Epidermal melanocyte (primary cell): ENCODE measurements at regions not wholly inside any gene's neighbourhood (a gene's known extent, or its start where the extent isn't known, plus 50 kb on each side); places are given as distances from the start of the nearest gene placed in this dataset.
A peak's percentile ranks its signal among the peaks of the same experiment; 100 is the strongest.

Source experiments
- DNase-seq: peaks from one replicate; pipeline ENCODE4 v3.0.0; 2011; ENCODE audit warnings: low spot score; ENCODE audit not compliant: insufficient read length

DNA sequence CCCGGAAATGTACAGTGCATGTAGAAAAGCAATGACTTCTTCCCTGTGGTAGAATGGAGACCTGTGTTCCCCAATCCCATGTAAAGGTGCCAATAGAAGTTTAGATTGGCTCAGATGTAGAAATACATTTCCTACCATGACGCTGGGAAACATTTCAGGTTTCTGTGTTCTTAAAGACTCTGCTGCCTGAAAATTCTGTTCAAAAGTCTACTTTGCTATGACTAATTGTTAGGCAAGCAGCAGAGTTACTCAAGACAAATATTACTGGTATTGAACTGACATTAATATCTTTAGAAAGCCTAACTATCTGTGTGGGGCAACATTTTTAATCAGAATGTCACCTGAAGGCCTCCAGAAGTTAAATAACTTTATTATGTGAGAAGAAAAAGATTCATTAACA is 75.5 kb upstream of the ELL2 start:
- no peak for DNase-seq

DNA sequence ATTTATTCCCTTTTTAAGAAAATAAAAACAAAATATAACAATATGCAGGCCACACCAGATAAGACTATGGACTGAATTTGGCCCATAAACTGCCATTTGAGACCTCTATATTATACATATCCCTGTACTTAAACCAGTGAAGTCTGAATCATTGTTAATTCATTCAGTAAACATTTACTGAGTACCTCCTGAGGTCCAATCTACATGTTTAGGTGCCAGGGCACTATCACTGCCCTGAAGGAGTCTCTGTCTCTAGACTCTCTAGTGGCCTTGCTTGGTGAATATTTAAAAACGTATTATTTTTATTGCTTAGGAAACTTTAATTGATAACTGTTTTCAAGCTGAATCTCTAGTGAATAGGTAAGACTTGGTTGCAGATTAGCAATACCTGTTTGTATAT is 74.7 kb upstream of the ELL2 start:
- no peak for DNase-seq

DNA sequence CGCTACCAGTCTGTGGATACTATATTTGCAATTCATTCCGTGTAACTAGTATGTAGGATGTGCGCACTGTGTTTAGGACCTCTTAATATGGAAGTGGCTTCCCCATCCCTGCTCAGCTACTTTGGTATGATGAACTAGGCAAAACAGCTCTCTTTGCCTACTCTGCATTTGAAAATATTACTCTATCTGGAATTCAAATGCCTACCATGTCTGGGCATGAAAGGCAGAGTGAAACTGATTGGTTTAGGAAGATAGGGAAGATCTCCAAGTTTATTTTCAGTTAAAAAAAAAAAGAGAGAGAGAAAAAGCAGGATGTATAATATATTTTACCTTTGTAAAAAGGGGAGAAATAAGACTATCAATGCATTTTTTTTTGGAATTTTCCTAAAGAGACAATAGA is 74.1 kb upstream of the ELL2 start:
- no peak for DNase-seq

DNA sequence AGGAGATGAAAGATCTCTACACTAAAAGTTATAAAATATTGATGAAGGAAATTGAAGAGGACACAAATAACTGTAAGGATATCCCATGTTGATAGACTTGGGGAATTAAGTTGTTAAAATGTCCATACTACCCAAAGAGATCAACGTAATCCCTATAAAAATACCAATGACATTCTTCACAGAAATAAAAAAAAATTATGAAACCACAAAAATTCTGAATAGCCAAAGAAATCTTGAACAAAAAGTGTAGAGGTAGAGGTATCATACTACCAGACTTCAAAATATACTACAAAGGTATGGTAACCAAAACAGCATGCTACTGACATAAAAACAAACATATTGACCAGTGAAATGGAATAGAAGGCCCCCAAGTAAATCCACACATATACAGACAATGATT is 71.5 kb upstream of the ELL2 start:
- no peak for DNase-seq

DNA sequence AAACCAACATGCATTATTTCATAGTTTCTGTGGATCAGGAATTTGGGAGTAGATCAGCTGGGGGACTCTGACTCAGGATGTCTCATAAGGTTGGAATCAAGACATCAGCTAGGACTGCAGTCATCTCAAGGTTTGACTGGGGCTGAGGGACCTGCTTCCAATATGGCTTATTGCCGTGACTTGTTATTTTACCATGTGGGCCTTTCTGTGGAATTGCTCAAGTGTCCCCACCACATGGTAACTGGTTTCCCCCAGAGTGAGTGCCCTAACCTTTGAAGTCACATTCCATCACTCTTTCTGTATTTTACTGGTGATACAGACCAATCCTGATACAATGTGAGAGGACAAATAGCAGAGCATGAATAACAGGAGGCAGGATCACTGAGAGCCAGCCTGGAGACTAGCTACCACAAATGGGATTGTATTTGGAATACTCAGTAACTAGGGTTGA is 70.2 kb upstream of the ELL2 start:
- no peak for DNase-seq

DNA sequence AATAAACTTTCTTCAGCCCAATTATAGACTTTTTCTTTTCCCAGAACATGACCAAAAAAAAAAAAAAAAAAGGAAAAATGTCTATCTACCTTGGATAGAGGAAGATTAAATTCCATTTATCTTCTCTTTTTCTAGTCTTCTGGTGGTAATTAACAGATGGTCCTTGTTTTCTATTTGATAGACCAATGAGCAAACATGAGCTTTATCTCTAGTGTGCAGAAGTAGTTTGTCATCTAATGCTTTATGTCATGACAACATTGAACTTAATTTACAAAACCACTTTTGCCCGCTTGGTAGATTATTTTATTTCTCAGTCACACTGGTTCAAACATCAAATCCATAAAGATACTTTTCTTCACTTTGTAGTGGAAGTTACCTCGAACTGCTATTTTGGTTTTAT is 69.5 kb upstream of the ELL2 start:
- no peak for DNase-seq

DNA sequence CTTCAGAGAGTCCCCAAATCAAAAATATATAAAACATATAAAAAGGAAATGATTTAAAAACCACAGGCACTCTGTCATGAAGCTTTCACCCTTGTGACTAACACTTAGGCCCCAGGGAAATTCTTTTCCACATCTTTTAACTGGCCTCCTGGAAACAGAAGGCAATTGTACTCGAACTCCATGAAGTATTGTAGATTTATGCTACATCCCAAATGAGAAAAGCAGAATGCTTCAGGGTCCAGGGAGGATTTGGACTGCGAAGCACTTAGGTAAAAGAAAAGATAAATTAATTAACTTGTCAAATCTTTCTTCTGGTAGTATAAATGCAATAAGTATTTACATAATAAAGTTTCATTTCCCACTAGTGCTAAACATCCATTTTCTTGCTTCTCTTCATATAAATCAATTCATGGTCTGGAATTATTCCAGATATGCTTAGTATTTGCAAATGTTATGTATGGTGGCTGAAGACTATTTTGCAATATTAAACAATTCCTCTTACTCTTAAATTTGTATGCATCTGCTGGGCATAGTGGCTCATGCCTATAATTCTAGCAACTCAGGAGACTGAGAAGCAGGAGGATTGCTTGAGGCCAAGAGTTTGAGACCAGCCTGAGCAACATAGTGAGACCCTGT is 64.9 kb upstream of the ELL2 start:
- DNase-seq = peak; percentile 67

DNA sequence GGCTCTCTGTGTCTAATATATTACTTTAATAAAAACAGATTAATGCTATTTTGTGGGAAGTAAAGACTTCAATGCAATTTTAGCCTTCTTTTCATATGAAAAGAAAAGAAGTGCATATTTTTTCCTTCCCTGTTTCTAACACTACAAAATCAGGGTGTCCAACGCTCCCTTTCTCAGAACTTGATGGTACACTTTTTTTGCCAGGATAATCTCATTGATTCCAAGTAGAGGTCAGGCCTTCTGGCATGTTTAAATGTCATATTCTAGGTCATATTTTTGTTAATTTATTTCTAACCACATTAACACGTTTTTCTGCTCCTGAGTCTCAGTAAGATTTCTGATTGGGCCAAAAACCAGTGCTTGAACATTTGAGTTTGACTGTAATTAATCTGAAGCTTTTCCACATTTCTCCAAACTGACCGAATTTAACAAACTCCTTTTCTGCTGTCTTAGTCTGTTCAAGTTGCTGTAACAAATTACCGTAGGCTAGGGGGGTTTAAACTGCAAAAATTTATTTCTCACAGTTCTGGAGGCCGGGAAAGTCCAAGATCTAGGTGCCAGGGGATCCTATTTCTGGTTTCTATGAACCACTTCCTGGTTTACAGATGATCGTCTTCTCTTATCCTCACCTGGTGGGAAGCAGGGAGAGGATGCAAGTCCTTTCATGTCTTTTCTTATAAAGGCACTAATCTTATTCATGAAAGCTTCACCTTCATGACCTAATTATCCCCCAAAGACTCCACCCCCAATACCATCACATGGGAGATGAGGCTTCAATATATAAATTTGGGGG is 63.2 kb upstream of the ELL2 start:
- no peak for DNase-seq

DNA sequence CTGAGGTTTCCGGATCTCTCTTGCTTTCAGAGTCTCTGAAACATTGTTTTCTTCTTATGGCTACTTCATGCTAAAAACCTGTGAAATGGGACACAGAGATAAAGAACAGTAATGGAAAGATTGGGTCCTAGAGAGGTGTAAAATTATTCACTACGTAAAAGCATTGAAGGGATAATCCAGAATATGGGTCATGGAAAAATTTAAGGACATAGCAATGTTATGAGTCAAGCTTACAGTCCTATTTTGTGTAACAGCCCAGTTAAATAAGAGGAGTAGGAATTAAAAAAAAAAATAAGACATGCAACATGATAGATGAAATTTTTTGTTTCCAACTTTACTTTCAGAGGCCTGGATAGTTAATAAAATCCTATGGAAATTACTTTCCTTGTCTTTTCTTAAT is 61.9 kb upstream of the ELL2 start:
- DNase-seq = no peak

DNA sequence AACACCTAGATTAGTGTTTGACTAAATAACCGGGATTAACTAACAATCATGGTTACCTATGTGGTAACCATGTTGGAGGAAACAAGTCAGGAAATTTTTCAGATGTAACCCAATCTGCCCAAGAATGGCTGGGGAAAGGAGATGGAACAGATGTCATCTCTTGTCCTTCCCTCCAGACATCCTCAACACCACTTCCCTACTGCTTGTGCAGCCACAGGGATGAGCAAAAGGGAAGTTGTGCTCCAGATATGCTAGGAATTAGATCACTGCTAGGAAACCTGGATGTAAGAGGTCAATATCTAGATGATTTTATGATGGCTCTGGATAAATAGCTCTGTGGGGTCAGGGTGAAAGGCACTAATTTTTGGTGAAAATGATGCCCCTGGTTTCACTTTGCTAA is 61.3 kb upstream of the ELL2 start:
- no peak for DNase-seq

DNA sequence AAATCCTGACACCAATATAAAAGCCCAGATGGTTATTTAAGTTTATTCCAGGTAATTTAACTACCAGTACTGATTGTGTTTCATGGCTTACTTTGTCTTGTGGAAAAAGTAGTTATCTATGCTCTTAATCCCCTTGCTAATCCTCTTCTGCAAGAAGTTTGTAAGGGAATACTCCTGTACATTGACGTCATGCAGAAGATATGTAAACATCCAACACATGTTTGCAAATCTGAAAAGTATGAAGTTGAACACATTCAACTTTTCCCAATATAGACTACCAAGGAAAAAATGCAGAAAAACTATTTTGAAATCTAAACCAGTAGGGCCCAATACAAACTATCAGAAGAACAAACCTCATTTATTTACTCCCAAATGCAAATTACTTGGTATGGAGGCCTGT is 56.3 kb upstream of the ELL2 start:
- no peak for DNase-seq

DNA sequence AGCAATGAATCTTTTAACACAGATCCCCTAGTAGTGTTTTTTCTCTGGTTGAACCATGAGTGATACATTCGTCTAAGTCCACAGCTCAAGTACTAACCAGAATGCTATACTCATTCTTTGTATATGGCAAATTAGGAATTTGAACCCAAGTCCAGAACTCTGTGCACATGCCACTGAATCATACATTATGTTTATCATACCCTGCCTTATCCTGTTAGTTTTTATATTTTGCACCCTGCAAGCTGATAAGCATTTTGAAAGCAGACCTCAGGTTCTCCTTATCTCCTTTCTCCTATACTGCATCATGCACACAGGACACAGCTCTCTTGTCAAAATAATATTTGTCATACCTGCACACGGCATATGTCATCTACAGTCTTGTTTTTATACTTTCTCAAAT is 54.6 kb upstream of the ELL2 start:
- no peak for DNase-seq

DNA sequence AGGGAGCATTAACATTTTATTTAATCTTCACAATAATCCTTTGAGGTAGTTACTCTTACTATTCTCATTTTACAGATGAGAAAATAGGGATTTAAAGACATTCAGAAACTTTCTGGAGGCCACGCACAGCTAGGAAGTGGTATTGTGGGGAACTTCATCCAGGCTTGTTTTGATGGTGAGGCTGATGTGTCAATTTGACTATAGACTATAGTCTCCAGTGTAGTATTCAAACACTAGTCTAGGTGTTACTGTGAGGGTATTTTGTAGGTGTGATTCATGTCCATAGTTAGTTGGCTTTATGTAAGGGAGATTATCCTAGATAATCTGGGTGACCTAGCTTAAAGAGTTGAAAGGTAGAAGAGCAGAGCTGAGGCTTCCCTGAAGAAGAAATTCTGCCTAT is 54.1 kb upstream of the ELL2 start:
- no peak for DNase-seq

DNA sequence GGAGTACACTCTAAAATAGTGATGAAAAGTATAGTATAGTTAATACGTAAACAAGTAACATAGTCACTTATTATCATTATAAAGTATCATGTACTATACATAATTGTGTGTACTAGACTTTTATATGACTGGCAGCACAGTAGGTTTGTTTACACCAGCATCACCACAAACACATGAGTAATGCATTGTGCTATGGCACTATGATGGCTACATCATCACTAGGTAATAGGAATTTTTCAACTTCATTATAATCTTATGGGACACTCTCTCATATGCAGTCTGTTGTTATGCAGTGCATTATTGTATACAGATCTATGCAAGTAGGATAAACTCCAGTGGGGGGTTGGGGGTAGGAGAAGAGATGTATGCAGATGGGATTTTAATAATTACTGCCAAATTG is 52.7 kb upstream of the ELL2 start:
- DNase-seq = no peak

DNA sequence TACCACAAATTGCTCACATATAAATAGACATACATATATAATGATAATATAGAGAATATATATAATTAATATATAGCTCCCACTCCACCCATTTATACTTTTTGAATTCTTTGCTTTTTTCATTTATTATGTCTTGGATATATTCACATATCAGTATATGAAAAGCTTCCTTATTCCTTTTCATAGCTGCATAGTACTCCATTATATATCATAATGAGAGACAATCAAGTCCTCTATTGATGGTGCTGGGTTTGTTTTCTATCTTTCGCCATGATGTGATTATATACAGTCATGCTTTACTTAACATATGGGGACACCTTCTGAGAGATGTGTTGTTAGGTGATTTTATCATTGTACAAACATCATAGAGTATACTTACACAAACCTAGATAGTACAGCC is 51.6 kb upstream of the ELL2 start:
- no peak for DNase-seq

DNA sequence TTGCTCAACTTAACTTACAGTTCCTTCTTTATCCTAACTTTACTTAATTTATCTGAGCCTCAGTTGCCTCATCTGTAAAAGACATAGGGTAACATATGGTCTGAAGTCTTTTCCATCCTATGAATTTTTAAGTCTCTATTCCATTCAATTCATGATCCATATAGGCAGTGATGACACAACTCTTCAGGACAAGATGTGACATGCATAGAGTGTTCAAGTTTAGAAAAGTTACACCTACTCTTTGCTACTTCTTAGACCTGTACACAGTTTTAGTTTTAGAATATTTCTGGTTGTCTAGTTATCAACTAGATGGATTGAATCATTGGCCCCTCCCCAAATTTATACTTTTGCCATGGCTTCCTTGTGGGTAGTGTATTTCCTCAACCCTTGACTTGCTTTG is 50.7 kb upstream of the ELL2 start:
- no peak for DNase-seq
